H9 (cell line): ENCODE measurements at regions not wholly inside any gene's neighbourhood (a gene's known extent, or its start where the extent isn't known, plus 50 kb on each side); places are given as distances from the start of the nearest gene placed in this dataset.

Experiments used
- DNase-seq: peaks from one replicate; pipeline ENCODE4 v3.0.0-alpha.2; 2017
- H2AFZ ChIP-seq: one replicate; pipeline ENCODE4 v1.6.1; 2013; ENCODE audit warnings: mild to moderate bottlenecking, low read length, control low read depth, moderate library complexity
- H2AK5ac ChIP-seq: 2 replicates; pipeline ENCODE4 v1.6.1; 2013; ENCODE audit warnings: low read length, control low read depth, mixed read lengths; ENCODE audit not compliant: insufficient read length
- H2BK120ac ChIP-seq: one replicate; pipeline ENCODE4 v1.6.1; 2013; ENCODE audit warnings: low read depth, mild to moderate bottlenecking, low read length, control low read depth, inconsistent platforms; ENCODE audit not compliant: poor library complexity, severe bottlenecking
- H2BK12ac ChIP-seq: 2 replicates; pipeline ENCODE4 v1.6.1; 2013; ENCODE audit warnings: low read length, control low read depth, mixed read lengths, low read depth; ENCODE audit not compliant: insufficient read length
- H2BK15ac ChIP-seq: 2 replicates; pipeline ENCODE4 v1.6.1; 2013; ENCODE audit warnings: low read depth, low read length, control low read depth
- H2BK20ac ChIP-seq: one replicate; pipeline ENCODE4 v1.6.1; 2013; ENCODE audit warnings: low read depth, mild to moderate bottlenecking, low read length, control low read depth, inconsistent platforms; ENCODE audit not compliant: poor library complexity, severe bottlenecking
- H2BK5ac ChIP-seq: 2 replicates; pipeline ENCODE4 v1.6.1; 2013; ENCODE audit warnings: low read length, control low read depth, mixed read lengths; ENCODE audit not compliant: insufficient read length
- H3K14ac ChIP-seq: 2 replicates; pipeline ENCODE4 v1.6.1; 2013; ENCODE audit warnings: low read length, control low read depth; ENCODE audit not compliant: insufficient read depth
- H3K18ac ChIP-seq: 2 replicates; pipeline ENCODE4 v1.6.1; 2013; ENCODE audit warnings: low read depth, mild to moderate bottlenecking, mixed read lengths, low read length, control low read depth; ENCODE audit not compliant: insufficient read length
- H3K23ac ChIP-seq: 2 replicates; pipeline ENCODE4 v1.6.1; 2013; ENCODE audit warnings: low read length, control low read depth, mixed read lengths, low read depth; ENCODE audit not compliant: insufficient read length
- H3K23me2 ChIP-seq: 2 replicates; pipeline ENCODE4 v1.6.1; 2013; ENCODE audit warnings: low read depth, mild to moderate bottlenecking, mixed read lengths, low read length, control low read depth; ENCODE audit not compliant: insufficient read length, poor library complexity, severe bottlenecking
- H3K27ac ChIP-seq: 2 replicates; pipeline ENCODE4 v1.5.1; 2013; ENCODE audit warnings: low read length, control low read depth, mixed read lengths, low read depth; ENCODE audit not compliant: insufficient read length
- H3K27me3 ChIP-seq: 2 replicates; pipeline ENCODE4 v1.6.1; 2013; ENCODE audit warnings: low read length, control low read depth, inconsistent platforms; ENCODE audit not compliant: insufficient read depth
- H3K4ac ChIP-seq: 2 replicates; pipeline ENCODE4 v1.6.1; 2013; ENCODE audit warnings: low read depth, mild to moderate bottlenecking, control low read depth, inconsistent platforms, low read length, moderate library complexity
- H3K4me1 ChIP-seq: 2 replicates; pipeline ENCODE4 v1.6.1; 2013; ENCODE audit warnings: low read length, control low read depth, inconsistent platforms; ENCODE audit not compliant: insufficient read depth
- H3K4me2 ChIP-seq: 2 replicates; pipeline ENCODE4 v1.6.1; 2013; ENCODE audit warnings: low read length, control low read depth, mixed read lengths; ENCODE audit not compliant: insufficient read length, insufficient read depth
- H3K56ac ChIP-seq: 2 replicates; pipeline ENCODE4 v1.6.1; 2013; ENCODE audit warnings: low read depth, mild to moderate bottlenecking, mixed read lengths, low read length, control low read depth; ENCODE audit not compliant: insufficient read length
- H3K79me1 ChIP-seq: 2 replicates; pipeline ENCODE4 v1.6.1; 2013; ENCODE audit warnings: low read depth, mild to moderate bottlenecking, moderate library complexity, low read length, control low read depth, inconsistent platforms; ENCODE audit not compliant: insufficient read depth, poor library complexity, severe bottlenecking
- H3K79me2 ChIP-seq: 2 replicates; pipeline ENCODE4 v1.6.1; 2013; ENCODE audit warnings: low read length, control low read depth, inconsistent platforms; ENCODE audit not compliant: insufficient read depth
- H3K9ac ChIP-seq: 2 replicates; pipeline ENCODE4 v1.6.1; 2013; ENCODE audit warnings: low read length, control low read depth, mixed read lengths; ENCODE audit not compliant: insufficient read length; ENCODE audit errors: extremely low read depth
- H3K9me3 ChIP-seq: one replicate; pipeline ENCODE4 v1.6.1; 2013; ENCODE audit warnings: low read depth, low read length, inconsistent platforms; ENCODE audit not compliant: control insufficient read depth
- H3T11ph ChIP-seq: one replicate; pipeline ENCODE4 v1.6.1; 2013; ENCODE audit warnings: mild to moderate bottlenecking, low read length, control low read depth, inconsistent platforms
- H4K20me1 ChIP-seq: one replicate; pipeline ENCODE4 v1.6.1; 2013; ENCODE audit not compliant: control insufficient read depth, insufficient read length, insufficient read depth
- H4K5ac ChIP-seq: 2 replicates; pipeline ENCODE4 v1.6.1; 2013; ENCODE audit warnings: low read depth, mild to moderate bottlenecking, mixed read lengths, low read length, control low read depth; ENCODE audit not compliant: insufficient read length
- H4K8ac ChIP-seq: replicated peaks from 2 replicates; pipeline ENCODE4 v1.6.1; 2013; ENCODE audit warnings: low read length, control low read depth, mixed read lengths, low read depth; ENCODE audit not compliant: insufficient read length
- H4K91ac ChIP-seq: 2 replicates; pipeline ENCODE4 v1.6.1; 2013; ENCODE audit warnings: low read depth, mild to moderate bottlenecking, moderate library complexity, mixed read lengths, low read length, control low read depth; ENCODE audit not compliant: insufficient read length
- H3K27ac Mint-ChIP-seq, 3 experiments: 2 replicates in 2 of 3; 3 replicates in 1 of 3; pipeline ENCODE4 v1.8.0; 2020 to 2021; ENCODE audit warnings: mixed read lengths in 3 of 3, mild to moderate bottlenecking in 1 of 3, moderate library complexity in 1 of 3
- H3K27me3 Mint-ChIP-seq: 2 replicates; pipeline ENCODE4 v1.8.0; 2021; ENCODE audit warnings: low read depth, mild to moderate bottlenecking, moderate library complexity, mixed read lengths
- H3K36me3 Mint-ChIP-seq, 3 experiments: 2 replicates in 2 of 3; 3 replicates in 1 of 3; pipeline ENCODE4 v1.8.0; 2020 to 2021; ENCODE audit warnings: low read depth in 3 of 3, mixed read lengths in 3 of 3; ENCODE audit not compliant: insufficient read depth in 1 of 3
- H3K4me1 Mint-ChIP-seq, 2 experiments: 2 replicates each; pipeline ENCODE4 v1.8.0; 2020; ENCODE audit warnings: mixed read lengths in 2 of 2
- H3K4me3 Mint-ChIP-seq, 2 experiments: 2 replicates in 1 of 2; 3 replicates in 1 of 2; pipeline ENCODE4 v1.8.0; 2020 to 2021; ENCODE audit warnings: mild to moderate bottlenecking in 2 of 2, mixed read lengths in 2 of 2, moderate library complexity in 1 of 2
- H3K9me3 Mint-ChIP-seq, 2 experiments: 2 replicates in 1 of 2; 3 replicates in 1 of 2; pipeline ENCODE4 v1.8.0; 2020; ENCODE audit warnings: mild to moderate bottlenecking in 2 of 2, mixed read lengths in 2 of 2, moderate library complexity in 1 of 2
- CTCF ChIP-seq: fragments of 200-600 bp; sonication (generic); conservative IDR thresholded peaks from 3 replicates; pipeline ENCODE4 v1.8.0; 2021; ENCODE audit warnings: antibody characterized with exemption, mild to moderate bottlenecking
- WGBS: extraction: QIAGEN DNeasy Blood & Tissue Kit; methylation state at CpG from one replicate; pipeline ENCODE4 v1.1.7; 2013; ENCODE audit warnings: missing lambda C conversion rate, low lambda C conversion rate, mixed read lengths; ENCODE audit not compliant: insufficient read length; ENCODE audit errors: extremely low coverage; 5-methylcytosine and 5-hydroxymethylcytosine counted together

- peaks cover 27 to 37% of the 10 kb centered on the region in 2 experiments for H3K4me1 Mint-ChIP-seq
- H3K27me3 ChIP-seq = no peaks in the 10 kb centered on the region
- H2BK20ac ChIP-seq = no peak overlapping the region
- H3K23ac ChIP-seq = no peak overlapping the region
- no peak overlapping the region for H2AK5ac ChIP-seq
- H3K27ac ChIP-seq = no peak overlapping the region
- H3K4me1 ChIP-seq = no peaks in the 10 kb centered on the region; the same call in 1 of the 2 replicates
- no peak overlapping the region for H4K91ac ChIP-seq
- H4K8ac ChIP-seq = no peak overlapping the region
- H2AFZ ChIP-seq = no peak overlapping the region
- no peak overlapping the region for H3K56ac ChIP-seq
- H4K20me1 ChIP-seq = no peaks in the 10 kb centered on the region
- H3K9me3 Mint-ChIP-seq = peaks cover 12% of the 10 kb centered on the region in 2 experiments
- H3K23me2 ChIP-seq = no peaks in the 10 kb centered on the region
- DNase-seq = no peak
- no peak for TF ChIP-seq CTCF
- peaks cover 8 to 16% (median 14%) of the 10 kb centered on the region in 3 experiments for H3K36me3 Mint-ChIP-seq
- H2BK15ac ChIP-seq = no peak overlapping the region
- H3K79me1 ChIP-seq = no peaks in the 10 kb centered on the region
- no peak overlapping the region for H3K4me2 ChIP-seq
- H2BK5ac ChIP-seq = no peak overlapping the region
- H4K5ac ChIP-seq = no peak overlapping the region
- peaks cover 1% of the 10 kb centered on the region; the same call in 1 of the 2 replicates for H3K27me3 Mint-ChIP-seq
- H2BK12ac ChIP-seq = no peak overlapping the region
- WGBS = no CpG with 5 or more reads among the region's 3 CpGs
- H2BK120ac ChIP-seq = no peak overlapping the region
- H3K27ac Mint-ChIP-seq = peak overlapping the region in 1 of 3 experiments; percentile 70; a peak in 3 of 7 replicates
- H3K4ac ChIP-seq = no peak overlapping the region
- H3K9ac ChIP-seq = no peak overlapping the region
- no peak overlapping the region for H3K18ac ChIP-seq
- no peaks in the 10 kb centered on the region for H3K79me2 ChIP-seq
- no peak overlapping the region for H3K4me3 Mint-ChIP-seq
- no peak overlapping the region for H3K14ac ChIP-seq
- H3T11ph ChIP-seq = no peak overlapping the region
- H3K9me3 ChIP-seq = peaks cover 10% of the 10 kb centered on the region
Measured at GRCh38 chr2:62370321-62371250, 135.4 kb downstream of the TMEM17 start.
